H9 (cell line): ENCODE measurements at regions not wholly inside any gene's neighbourhood (a gene's known extent, or its start where the extent isn't known, plus 50 kb on each side); places are given as distances from the start of the nearest gene placed in this dataset.

Experiments used
- DNase-seq: peaks from one replicate; pipeline ENCODE4 v3.0.0-alpha.2; 2017
- H2AFZ ChIP-seq: one replicate; pipeline ENCODE4 v1.6.1; 2013; ENCODE audit warnings: mild to moderate bottlenecking, low read length, control low read depth, moderate library complexity
- H2AK5ac ChIP-seq: 2 replicates; pipeline ENCODE4 v1.6.1; 2013; ENCODE audit warnings: low read length, control low read depth, mixed read lengths; ENCODE audit not compliant: insufficient read length
- H2BK120ac ChIP-seq: one replicate; pipeline ENCODE4 v1.6.1; 2013; ENCODE audit warnings: low read depth, mild to moderate bottlenecking, low read length, control low read depth, inconsistent platforms; ENCODE audit not compliant: poor library complexity, severe bottlenecking
- H2BK12ac ChIP-seq: 2 replicates; pipeline ENCODE4 v1.6.1; 2013; ENCODE audit warnings: low read length, control low read depth, mixed read lengths, low read depth; ENCODE audit not compliant: insufficient read length
- H2BK15ac ChIP-seq: 2 replicates; pipeline ENCODE4 v1.6.1; 2013; ENCODE audit warnings: low read depth, low read length, control low read depth
- H2BK20ac ChIP-seq: one replicate; pipeline ENCODE4 v1.6.1; 2013; ENCODE audit warnings: low read depth, mild to moderate bottlenecking, low read length, control low read depth, inconsistent platforms; ENCODE audit not compliant: poor library complexity, severe bottlenecking
- H2BK5ac ChIP-seq: 2 replicates; pipeline ENCODE4 v1.6.1; 2013; ENCODE audit warnings: low read length, control low read depth, mixed read lengths; ENCODE audit not compliant: insufficient read length
- H3K14ac ChIP-seq: 2 replicates; pipeline ENCODE4 v1.6.1; 2013; ENCODE audit warnings: low read length, control low read depth; ENCODE audit not compliant: insufficient read depth
- H3K18ac ChIP-seq: 2 replicates; pipeline ENCODE4 v1.6.1; 2013; ENCODE audit warnings: low read depth, mild to moderate bottlenecking, mixed read lengths, low read length, control low read depth; ENCODE audit not compliant: insufficient read length
- H3K23ac ChIP-seq: 2 replicates; pipeline ENCODE4 v1.6.1; 2013; ENCODE audit warnings: low read length, control low read depth, mixed read lengths, low read depth; ENCODE audit not compliant: insufficient read length
- H3K23me2 ChIP-seq: 2 replicates; pipeline ENCODE4 v1.6.1; 2013; ENCODE audit warnings: low read depth, mild to moderate bottlenecking, mixed read lengths, low read length, control low read depth; ENCODE audit not compliant: insufficient read length, poor library complexity, severe bottlenecking
- H3K27ac ChIP-seq: 2 replicates; pipeline ENCODE4 v1.5.1; 2013; ENCODE audit warnings: low read length, control low read depth, mixed read lengths, low read depth; ENCODE audit not compliant: insufficient read length
- H3K27me3 ChIP-seq: 2 replicates; pipeline ENCODE4 v1.6.1; 2013; ENCODE audit warnings: low read length, control low read depth, inconsistent platforms; ENCODE audit not compliant: insufficient read depth
- H3K4ac ChIP-seq: 2 replicates; pipeline ENCODE4 v1.6.1; 2013; ENCODE audit warnings: low read depth, mild to moderate bottlenecking, control low read depth, inconsistent platforms, low read length, moderate library complexity
- H3K4me1 ChIP-seq: 2 replicates; pipeline ENCODE4 v1.6.1; 2013; ENCODE audit warnings: low read length, control low read depth, inconsistent platforms; ENCODE audit not compliant: insufficient read depth
- H3K4me2 ChIP-seq: 2 replicates; pipeline ENCODE4 v1.6.1; 2013; ENCODE audit warnings: low read length, control low read depth, mixed read lengths; ENCODE audit not compliant: insufficient read length, insufficient read depth
- H3K56ac ChIP-seq: 2 replicates; pipeline ENCODE4 v1.6.1; 2013; ENCODE audit warnings: low read depth, mild to moderate bottlenecking, mixed read lengths, low read length, control low read depth; ENCODE audit not compliant: insufficient read length
- H3K79me1 ChIP-seq: 2 replicates; pipeline ENCODE4 v1.6.1; 2013; ENCODE audit warnings: low read depth, mild to moderate bottlenecking, moderate library complexity, low read length, control low read depth, inconsistent platforms; ENCODE audit not compliant: insufficient read depth, poor library complexity, severe bottlenecking
- H3K79me2 ChIP-seq: 2 replicates; pipeline ENCODE4 v1.6.1; 2013; ENCODE audit warnings: low read length, control low read depth, inconsistent platforms; ENCODE audit not compliant: insufficient read depth
- H3K9ac ChIP-seq: 2 replicates; pipeline ENCODE4 v1.6.1; 2013; ENCODE audit warnings: low read length, control low read depth, mixed read lengths; ENCODE audit not compliant: insufficient read length; ENCODE audit errors: extremely low read depth
- H3K9me3 ChIP-seq: one replicate; pipeline ENCODE4 v1.6.1; 2013; ENCODE audit warnings: low read depth, low read length, inconsistent platforms; ENCODE audit not compliant: control insufficient read depth
- H3T11ph ChIP-seq: one replicate; pipeline ENCODE4 v1.6.1; 2013; ENCODE audit warnings: mild to moderate bottlenecking, low read length, control low read depth, inconsistent platforms
- H4K20me1 ChIP-seq: one replicate; pipeline ENCODE4 v1.6.1; 2013; ENCODE audit not compliant: control insufficient read depth, insufficient read length, insufficient read depth
- H4K5ac ChIP-seq: 2 replicates; pipeline ENCODE4 v1.6.1; 2013; ENCODE audit warnings: low read depth, mild to moderate bottlenecking, mixed read lengths, low read length, control low read depth; ENCODE audit not compliant: insufficient read length
- H4K8ac ChIP-seq: replicated peaks from 2 replicates; pipeline ENCODE4 v1.6.1; 2013; ENCODE audit warnings: low read length, control low read depth, mixed read lengths, low read depth; ENCODE audit not compliant: insufficient read length
- H4K91ac ChIP-seq: 2 replicates; pipeline ENCODE4 v1.6.1; 2013; ENCODE audit warnings: low read depth, mild to moderate bottlenecking, moderate library complexity, mixed read lengths, low read length, control low read depth; ENCODE audit not compliant: insufficient read length
- H3K27ac Mint-ChIP-seq, 3 experiments: 2 replicates in 2 of 3; 3 replicates in 1 of 3; pipeline ENCODE4 v1.8.0; 2020 to 2021; ENCODE audit warnings: mixed read lengths in 3 of 3, mild to moderate bottlenecking in 1 of 3, moderate library complexity in 1 of 3
- H3K27me3 Mint-ChIP-seq: 2 replicates; pipeline ENCODE4 v1.8.0; 2021; ENCODE audit warnings: low read depth, mild to moderate bottlenecking, moderate library complexity, mixed read lengths
- H3K36me3 Mint-ChIP-seq, 3 experiments: 2 replicates in 2 of 3; 3 replicates in 1 of 3; pipeline ENCODE4 v1.8.0; 2020 to 2021; ENCODE audit warnings: low read depth in 3 of 3, mixed read lengths in 3 of 3; ENCODE audit not compliant: insufficient read depth in 1 of 3
- H3K4me1 Mint-ChIP-seq, 2 experiments: 2 replicates each; pipeline ENCODE4 v1.8.0; 2020; ENCODE audit warnings: mixed read lengths in 2 of 2
- H3K4me3 Mint-ChIP-seq, 2 experiments: 2 replicates in 1 of 2; 3 replicates in 1 of 2; pipeline ENCODE4 v1.8.0; 2020 to 2021; ENCODE audit warnings: mild to moderate bottlenecking in 2 of 2, mixed read lengths in 2 of 2, moderate library complexity in 1 of 2
- H3K9me3 Mint-ChIP-seq, 2 experiments: 2 replicates in 1 of 2; 3 replicates in 1 of 2; pipeline ENCODE4 v1.8.0; 2020; ENCODE audit warnings: mild to moderate bottlenecking in 2 of 2, mixed read lengths in 2 of 2, moderate library complexity in 1 of 2
- CTCF ChIP-seq: fragments of 200-600 bp; sonication (generic); conservative IDR thresholded peaks from 3 replicates; pipeline ENCODE4 v1.8.0; 2021; ENCODE audit warnings: antibody characterized with exemption, mild to moderate bottlenecking
- WGBS: extraction: QIAGEN DNeasy Blood & Tissue Kit; methylation state at CpG from one replicate; pipeline ENCODE4 v1.1.7; 2013; ENCODE audit warnings: missing lambda C conversion rate, low lambda C conversion rate, mixed read lengths; ENCODE audit not compliant: insufficient read length; ENCODE audit errors: extremely low coverage; 5-methylcytosine and 5-hydroxymethylcytosine counted together

GRCh38 chr4:124846306-124846705 is 133.8 kb upstream of the ANKRD50 start:
- H4K20me1 ChIP-seq = no peaks in the 10 kb centered on the region
- no peak overlapping the region for H2AK5ac ChIP-seq
- Mint-ChIP-seq H3K4me3 (no peak overlapping the region), H3K9me3 (peaks cover 19 to 21% of the 10 kb centered on the region in 2 experiments), H3K36me3 (peaks cover 11 to 25% (median 16%) of the 10 kb centered on the region in 3 experiments), H3K4me1 (no peaks in the 10 kb centered on the region), H3K27me3 (no peaks in the 10 kb centered on the region), H3K27ac (no peak overlapping the region)
- WGBS = no CpG with 5 or more reads among the region's 5 CpGs
- no peak overlapping the region for H3K27ac ChIP-seq
- no peaks in the 10 kb centered on the region for H3K4me1 ChIP-seq
- H2BK120ac ChIP-seq = no peak overlapping the region
- no peak for TF ChIP-seq CTCF
- H3K14ac ChIP-seq = no peak overlapping the region
- H3K79me1 ChIP-seq = no peaks in the 10 kb centered on the region
- H4K5ac ChIP-seq = no peak overlapping the region
- H3K4ac ChIP-seq = no peak overlapping the region
- H3K9ac ChIP-seq = no peak overlapping the region
- H3T11ph ChIP-seq = no peak overlapping the region
- DNase-seq = no peak
- H2BK15ac ChIP-seq = no peak overlapping the region
- peaks cover 9% of the 10 kb centered on the region for H3K9me3 ChIP-seq
- H3K79me2 ChIP-seq = no peaks in the 10 kb centered on the region
- no peak overlapping the region for H3K4me2 ChIP-seq
- H4K8ac ChIP-seq = no peak overlapping the region
- H2BK20ac ChIP-seq = no peak overlapping the region
- H4K91ac ChIP-seq = no peak overlapping the region
- no peaks in the 10 kb centered on the region for H3K27me3 ChIP-seq
- H2AFZ ChIP-seq = no peak overlapping the region
- no peak overlapping the region for H3K23ac ChIP-seq
- no peak overlapping the region for H2BK12ac ChIP-seq
- H3K23me2 ChIP-seq = no peaks in the 10 kb centered on the region
- no peak overlapping the region for H2BK5ac ChIP-seq
- H3K56ac ChIP-seq = no peak overlapping the region
- H3K18ac ChIP-seq = no peak overlapping the region
